ENCODE measurements at regions not wholly inside any gene's neighbourhood (a gene's known extent, or its start where the extent isn't known, plus 50 kb on each side); places are given as distances from the start of the nearest gene placed in this dataset.

DNA sequence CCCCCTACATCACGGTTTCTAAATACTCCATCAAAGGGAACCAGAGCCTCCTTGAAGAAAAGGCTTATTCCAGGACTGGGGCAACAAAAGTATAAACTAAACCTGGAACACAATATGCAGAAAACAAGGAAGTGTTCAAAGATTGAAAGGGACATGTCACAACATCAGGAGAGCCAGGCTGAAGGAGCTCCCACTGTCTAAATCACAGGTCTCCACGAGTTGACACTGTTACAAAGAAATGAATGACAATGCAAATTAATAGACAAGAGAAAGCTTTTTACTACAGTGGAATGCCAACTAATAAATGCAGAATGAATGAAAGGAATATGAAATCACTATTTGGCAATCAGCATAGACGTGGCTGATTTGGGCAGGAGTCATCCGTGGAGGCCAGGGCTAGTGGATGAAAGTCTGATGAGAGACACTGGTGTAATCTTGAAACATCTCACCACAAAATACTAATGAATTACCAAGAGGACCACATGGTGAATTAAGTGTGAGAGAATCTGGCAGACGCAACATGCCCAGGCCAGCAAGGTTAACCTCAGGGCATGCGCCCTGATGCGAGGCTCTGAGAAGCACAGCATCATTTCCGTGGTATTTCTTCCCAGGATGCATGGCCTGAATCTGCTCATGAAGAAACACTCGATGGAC lies 123.8 kb upstream of the TJP1 start:
- DNase-seq = no peak

DNA sequence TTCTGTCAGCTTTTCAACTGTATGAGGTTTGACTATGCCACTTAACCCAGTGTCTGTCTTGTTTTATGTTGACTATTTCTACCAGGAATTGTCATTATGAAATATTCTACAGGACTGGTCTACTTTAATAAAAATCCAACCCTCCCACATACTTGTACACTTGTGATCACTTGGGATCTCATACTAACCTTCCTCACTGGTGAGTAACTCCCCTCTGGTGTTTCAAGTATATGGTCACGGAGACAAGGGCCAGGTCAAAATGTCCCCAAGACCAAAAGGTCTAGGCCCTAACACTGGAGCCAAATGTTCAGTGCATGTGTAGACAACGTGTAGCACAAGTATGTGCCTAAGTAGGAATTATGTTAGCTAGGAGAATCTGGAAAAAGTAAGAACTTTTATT lies 122.7 kb upstream of the TJP1 start:
- DNase-seq = no peak

DNA sequence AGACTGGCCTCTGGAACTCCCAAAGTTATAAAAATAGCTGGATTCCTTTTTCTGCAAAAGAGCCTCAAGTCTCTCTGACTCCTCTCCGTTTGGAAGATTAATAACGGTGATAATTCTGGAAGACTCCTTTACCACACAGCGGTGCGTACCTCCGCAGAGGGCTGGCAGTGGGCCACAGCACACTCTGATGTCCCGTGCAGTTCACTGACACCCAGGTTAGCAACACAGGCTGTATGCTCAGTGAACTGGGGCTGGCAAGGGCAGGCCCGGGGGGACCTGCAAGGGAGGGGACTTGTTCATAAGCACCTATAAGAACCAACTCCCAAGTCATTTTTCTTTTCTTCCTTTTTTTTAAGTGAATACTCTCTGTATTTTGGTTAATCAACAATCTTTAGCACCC lies 120.3 kb upstream of the TJP1 start:
- DNase-seq = no peak

DNA sequence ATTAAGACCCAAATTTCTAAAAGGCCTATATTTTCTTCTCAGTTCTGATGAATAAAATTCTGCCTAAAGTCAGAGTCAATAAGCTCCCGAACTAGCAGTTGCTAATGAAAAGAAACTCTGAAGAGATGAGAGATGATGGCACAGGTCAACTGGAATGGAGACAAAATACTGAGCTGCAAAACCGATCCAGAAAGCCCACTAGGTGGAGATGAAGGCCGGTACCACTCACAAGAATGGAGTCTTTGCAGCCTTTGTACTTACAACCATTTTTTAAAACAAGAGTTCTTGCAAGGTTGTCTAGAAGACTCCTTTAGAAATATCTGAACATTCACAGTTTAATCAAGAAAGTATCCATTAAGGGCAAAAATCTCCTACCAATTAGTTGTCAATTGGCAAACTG lies 119.9 kb upstream of the TJP1 start:
- DNase-seq = no peak

DNA sequence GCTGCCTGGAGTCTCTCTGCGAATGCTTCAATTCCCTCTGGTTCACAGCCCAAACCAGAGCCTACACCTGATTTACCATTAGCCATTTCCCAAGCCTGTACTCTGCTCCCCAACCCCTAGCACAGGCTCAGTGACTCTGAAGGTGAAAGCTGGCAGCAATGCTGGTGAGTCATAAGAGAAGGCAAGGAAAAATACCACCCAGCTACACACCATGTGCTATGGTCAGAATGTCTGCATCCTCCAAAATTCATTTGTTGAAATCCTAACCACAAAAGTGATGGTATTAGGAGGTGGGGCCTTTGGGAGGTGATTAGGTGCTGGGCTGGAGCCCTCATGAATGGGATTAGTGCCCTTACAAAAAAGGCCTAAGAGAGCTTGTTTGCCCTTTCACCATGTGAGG lies 117.1 kb upstream of the TJP1 start:
- no peak for DNase-seq

DNA sequence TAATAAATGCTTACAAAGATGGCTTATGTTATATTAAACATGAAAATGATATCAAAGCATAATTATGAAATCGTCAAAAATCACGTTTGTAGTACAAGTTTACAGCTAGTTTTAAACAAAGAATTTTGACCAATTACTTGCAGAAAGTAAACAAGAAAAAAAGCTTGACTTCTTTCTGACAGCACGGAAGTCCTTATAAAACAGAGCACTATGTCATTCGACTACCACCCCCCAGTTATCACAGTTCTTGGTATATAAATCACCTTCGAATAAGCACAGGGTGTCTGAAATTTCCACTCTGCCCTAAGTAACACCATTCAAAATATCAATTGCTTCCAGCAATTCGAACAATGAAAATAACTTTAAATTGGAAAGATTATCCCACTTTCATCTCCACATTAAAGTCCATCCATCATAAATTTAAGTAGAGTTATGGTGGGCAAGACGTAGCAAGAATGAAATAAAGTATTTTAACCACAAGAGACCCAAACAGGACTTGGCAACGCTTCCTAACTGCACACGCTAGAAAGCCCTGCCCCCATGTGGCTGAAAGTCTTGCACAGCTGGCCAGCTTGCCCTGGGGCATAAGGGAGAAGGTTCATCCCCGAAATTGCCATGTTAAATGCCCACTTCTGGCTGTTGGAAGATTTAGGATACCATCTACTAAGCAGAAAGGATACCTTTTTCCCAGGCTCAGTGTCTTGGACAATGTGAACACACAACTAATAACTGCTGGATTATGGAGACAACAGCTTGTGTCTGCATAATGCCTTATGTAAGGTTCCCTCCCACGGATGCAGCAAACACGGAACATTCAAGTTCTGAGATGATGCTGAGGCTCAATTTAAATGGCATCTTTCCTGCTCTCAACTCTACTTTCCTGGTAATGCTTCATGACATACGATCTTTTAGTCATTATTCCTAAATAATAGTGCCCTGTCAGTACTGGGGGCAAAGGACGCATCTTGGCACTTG lies 116.4 kb upstream of the TJP1 start:
- DNase-seq = peak; percentile 4

DNA sequence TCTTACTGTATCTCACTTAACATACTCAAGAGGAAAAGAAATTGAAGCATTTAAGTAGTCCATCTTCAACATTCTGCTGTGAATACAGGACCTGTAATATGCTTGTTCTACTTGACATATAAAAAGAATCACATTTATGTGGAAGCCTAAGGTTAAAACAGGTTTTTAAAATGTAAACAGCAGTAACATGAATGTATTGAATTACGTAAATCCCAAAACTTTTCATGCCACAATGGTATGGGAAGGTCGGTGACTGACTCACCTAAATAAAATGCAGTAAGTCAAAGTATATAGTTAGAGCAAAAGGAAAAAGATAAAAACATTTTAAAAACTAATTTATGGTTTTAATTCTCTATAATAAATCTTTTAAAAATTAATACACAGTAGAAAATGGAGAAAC lies 115.7 kb upstream of the TJP1 start:
- DNase-seq = no peak

DNA sequence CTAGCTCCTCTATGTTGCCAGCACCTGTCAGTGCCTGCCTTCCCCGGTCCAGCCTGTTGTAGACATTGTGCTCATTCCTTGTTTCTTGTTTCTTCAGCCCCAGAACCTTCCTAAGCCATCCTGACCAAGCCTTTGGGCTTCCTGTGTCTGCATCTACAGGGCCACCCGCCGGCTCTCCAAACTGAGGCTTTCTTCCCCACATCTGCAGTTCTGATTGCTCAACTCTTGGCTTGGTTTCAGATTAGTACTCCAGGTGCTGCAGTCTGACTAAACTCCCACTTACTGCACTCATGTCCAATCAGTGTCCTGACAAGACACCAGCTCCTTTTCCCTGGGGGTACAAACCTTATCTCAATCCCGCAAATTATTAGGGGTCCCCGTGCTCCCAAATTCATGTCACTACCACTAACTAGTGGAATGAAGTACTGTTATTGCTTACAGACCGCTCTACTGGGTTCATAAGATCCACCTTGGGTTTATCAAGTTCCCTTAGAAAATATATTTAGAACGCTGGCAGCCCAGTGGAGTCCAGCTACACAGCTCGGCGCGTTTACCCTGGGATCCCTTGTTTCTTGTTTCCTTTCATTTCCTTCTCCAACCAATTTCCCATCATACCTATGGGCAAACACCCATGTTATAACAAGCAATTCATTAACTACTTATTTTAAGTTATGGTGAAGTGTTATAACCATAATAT lies 114.2 kb upstream of the TJP1 start:
- DNase-seq = no peak

DNA sequence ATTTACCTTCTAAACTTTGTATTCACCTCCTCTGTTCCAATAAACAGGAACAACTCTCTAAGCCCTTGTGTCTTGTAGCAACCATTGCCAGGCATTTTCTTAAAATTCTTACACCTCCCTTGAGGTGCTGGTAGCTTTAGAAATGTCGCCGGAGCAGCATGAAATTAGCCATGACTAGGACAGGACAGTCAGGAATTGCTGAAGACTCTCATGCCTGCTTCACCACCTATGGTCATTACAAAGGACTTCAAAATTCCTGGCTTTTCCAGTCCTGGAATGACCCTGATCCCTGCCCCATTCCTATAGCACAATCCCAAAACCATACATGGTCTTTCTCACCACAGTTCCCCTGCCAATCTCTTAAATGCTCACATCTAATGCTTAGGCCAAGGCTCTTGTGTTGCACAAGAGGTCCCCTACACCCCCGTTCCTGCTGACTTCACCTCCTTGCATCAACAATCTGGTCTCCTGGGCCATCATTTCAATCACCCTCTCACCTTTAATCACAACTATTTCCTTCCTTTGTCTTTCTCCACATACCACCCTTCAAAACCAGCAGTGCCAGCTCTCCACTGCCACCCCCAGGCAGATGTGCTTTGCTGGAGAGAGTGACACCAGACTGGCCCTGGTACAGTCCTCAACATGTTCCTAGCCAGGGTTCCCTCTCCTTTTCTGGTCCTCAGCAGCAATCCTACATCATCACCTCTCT lies 113.2 kb upstream of the TJP1 start:
- peak; percentile 6 for DNase-seq

DNA sequence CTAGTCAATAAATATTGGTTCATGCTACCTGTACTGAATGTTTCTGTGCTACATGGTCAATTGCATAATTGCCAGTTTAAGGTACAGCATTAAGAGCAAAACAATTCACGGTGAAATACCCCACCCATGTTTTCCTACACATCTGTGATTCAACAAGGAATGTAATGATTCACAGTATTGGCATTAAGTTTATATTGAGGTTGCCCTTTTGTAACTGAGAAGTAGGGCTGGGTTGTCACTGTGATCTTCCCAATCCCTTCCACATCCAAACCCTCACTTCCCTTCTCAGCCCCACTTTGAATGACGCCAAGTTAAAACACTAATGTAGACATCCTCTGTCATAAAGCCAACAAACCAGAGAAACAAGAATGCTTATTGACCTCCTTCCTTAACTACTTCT lies 112.0 kb upstream of the TJP1 start:
- no peak for DNase-seq

DNA sequence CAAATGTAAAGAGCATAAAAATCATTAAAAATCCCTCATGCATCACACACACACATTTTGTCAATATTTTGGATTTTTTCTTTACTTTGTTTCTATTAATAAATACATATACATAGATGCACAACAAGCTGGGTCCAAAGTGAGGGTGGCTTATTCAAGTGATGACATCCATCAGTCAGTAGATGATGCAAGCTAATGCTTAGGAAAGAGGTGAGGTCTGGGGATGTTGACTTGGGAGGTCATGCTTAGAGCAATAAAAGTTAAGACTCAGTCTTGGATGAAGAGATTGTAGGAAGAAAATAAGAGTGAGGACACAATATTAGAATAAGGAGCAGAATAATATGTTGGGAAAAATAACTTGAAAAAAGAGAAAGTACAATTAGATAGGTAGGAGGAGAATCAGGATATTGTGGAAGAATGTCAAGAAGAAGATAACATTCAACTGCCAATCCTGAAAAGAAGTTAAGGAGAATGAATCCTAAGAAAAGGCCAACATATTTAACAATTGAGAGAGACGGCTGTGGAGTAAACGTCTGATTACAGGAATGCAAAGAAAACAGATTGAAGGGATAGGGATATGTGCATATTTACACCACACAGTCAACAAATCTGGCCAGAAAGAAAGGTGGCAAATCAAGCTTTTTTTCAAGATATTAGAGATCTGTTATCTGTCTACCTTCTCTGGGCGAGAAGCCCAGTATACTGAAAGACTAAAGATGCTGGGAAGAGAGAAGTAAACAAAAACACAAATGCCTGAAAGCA lies 111.0 kb upstream of the TJP1 start:
- DNase-seq = no peak

DNA sequence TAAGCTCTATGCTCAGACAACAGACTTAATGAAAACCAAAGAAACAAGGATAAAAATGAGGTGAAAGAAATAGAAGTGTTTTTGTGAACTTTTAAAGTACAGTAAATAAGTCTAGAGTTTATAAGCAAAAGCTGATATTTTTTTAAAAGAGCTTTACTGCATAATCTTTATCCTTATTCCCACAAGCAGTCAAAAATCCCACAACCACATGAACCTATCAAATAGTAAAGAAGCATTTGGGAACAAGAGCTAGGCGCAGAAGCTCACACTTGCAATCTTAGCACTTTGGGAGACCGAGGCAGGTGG lies 103.8 kb upstream of the TJP1 start:
- DNase-seq = no peak

DNA sequence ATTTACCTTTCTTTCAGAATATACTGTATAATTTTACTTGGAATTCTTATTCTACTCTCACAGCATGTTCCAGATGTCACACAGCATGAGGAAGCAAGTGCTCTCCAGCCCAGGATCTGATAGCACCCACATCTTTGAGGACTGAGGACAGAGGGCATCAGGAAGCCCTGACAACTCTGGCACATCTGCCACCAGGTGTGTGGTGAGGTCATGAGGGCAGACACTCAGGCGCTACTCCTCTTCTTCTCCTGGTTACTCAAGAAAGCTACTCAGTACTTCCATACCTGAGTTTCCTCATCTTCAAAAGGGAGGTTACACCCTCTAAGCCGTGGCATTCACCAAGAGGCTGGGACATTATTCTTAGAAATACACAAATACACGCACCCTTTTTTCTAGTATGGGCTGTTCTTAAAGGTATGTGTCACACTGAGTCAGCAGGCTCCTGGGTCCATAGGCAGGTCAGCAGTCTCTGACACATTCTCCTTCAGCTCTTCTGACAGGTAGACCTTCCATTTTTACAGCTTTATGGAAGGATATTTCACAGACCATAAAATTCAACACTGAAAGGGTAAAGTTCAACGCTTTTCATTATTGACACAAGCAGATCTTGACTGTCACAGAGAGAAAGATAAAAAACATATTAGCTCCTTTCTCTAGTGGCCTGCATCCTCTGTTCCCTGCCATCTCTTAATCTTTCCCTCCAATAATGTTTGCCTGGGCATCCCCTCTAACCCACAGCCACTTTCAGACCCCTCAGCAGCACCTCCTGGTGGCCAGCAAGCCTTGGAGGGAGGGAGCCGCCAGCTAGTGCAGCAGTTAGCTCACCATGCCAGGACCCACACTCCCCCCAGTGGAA lies 103.2 kb upstream of the TJP1 start:
- peak; percentile 29 for DNase-seq

DNA sequence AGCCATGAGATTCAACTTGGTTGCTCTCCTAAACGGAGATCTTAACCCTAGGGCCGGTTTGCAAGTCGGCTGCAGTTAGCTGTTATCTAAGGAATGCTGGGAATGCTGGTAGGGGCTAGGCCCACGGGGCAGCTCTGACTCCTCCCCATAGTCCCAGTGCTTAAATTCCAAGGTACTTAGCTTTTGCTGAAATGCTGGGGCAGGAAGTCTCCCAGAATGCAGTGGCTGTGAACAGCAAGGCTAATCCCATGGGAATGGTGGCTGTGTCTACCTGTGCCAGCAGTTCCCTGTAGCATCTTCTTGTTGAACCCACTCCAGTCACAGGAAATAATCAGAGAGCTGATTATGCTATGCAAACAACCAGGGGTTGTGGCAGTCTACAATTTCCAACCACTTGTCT lies 102.5 kb upstream of the TJP1 start:
- no peak for DNase-seq

DNA sequence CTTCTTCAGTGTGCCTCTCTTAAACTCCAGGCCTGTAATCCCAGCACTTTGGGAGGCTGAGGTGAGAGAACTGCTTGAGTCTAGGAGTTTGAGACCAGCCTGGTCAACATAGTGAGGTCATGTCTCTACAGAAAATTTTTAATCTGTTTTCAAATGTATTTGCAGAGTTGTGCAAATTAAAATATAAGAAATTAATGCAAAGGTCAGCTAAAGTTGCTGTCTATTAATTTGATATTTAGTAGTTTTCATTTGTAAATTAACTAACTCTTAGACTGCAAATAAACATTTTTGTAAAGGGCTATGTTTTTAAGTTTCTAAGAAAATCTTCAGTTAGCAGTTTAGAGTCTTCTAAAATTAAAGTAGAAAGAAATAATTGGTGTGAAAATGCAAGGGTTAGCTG lies 99.9 kb upstream of the TJP1 start:
- DNase-seq = no peak

DNA sequence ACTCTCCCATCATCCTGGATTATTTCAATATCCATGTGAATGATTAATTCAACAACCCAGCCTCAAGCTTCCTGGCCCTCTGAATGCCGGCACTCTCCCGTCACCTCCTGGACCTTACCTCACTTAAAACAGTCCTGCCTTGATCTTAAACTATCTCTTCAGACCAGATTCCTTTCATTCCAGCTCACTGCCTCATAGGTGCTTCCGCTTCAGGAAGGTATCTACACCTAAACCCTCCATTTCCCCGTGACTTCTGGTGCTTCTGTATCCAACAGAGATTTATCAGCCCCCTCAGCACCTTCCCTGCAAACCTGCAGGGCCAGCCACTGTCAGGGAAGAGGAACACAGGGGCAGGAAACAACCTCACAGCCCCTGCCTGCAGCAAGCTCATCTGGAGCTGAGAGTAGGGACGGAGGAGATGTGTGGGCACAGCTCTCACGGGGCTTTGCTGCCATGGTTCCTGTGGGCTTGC lies 98.9 kb upstream of the TJP1 start:
- DNase-seq = no peak

DNA sequence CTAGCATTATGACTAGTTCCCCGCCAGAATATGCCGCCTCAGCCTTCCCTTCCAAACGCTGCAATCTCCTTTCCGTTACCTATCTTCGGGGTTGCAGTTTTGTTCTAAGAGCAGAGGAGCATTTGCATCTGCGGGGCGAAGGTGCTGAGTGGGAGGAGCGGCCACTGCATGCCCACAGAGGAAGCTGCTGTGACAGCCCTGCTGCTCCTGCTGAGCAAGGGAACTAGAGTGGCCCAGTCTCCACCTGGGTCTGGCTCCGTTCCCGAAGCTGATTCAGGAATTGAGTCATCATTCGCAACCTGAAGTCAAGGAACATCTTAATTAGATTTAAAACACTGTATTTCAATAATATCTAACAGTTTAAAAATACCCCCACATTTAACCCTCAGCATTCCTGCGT lies 98.2 kb upstream of the TJP1 start:
- DNase-seq = no peak

DNA sequence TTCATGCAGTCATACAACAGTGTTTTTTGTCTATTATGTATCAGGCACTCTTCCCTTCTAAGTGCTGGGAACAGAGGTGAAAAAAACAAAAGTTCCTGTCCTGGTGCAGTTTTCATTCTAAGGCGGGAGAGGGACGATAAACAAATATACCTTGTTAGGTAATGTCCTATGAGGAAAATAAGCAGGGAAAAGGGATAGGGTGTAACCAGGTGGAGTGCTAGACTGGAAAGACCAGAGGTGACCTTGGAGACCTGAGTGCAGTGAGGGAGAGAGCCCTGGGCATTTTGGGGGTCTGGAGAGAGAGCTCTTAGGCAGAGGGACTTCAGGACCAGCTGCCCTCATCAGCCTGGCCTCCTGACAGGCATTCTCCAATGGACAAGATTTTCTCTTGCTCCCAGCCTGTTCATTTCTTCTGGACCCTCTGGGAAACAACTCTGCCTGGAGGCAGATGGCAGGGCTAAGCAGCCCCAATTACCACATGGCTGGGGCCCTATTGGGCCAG lies 97.2 kb upstream of the TJP1 start:
- DNase-seq = no peak

DNA sequence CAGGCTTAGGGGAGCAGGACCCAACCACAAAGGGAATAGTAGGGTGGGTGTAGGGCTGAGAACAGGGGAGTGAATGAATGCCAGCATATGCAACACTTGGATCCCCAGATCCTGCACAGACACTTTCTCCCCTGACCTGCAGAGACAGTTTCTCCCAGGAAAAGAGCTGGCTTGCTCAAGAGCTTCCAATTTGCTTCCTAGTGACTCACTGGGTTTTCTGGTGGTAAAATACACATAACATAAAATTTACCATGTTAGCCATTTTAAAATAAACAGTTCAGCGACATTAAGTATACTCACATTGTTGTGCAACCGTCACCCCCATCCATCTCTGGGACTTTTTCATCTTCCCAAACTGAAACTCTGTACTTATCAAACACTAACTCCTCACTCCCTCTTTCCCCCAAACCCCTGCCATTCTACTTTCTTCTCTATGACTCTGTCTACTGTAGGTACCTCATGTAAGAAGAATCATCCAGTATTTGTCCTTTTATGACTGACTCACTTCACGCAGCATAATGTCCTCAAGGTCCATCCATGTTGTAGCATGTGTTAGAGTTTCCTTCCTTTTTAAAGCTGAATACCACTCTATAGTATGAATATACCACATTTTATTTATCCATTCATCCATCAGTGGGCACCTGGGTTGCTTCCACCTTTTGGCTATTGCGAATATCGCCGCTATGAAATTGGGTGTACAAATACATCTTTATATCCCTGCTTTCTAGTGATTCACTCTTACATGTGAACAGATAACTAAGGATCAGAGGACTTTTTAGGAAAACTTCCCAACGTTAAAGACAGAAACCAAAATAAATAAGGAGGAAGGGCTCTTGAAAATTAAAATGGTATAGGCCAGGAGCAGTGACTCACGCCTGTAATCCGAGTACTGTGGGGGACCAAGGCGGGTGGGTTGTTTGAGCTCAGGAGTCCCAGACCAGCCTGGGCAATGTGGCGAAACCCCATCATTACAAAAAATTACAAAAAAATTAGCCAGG lies 95.6 kb upstream of the TJP1 start:
- DNase-seq = no peak

DNA sequence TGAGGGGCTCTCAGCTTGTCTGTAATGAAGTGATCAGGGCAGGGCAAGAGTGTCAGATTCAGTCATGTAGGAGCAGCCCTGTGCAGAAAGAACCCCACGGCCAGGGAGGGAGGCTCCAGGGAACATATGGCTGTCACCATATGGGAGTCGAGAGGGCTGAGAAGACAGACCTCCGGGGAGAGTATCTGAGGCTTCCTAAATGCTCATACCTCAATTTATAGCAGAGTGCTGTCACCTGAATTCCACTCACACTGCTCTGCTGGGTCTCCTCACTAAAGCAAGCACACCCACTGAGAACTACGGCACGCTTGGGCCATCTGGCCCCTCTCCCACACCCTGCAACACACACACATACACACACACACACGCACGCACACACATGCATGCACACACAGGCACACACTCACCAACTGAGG lies 92.3 kb upstream of the TJP1 start:
- no peak for DNase-seq
